ENCODE measurements at regions not wholly inside any gene's neighbourhood (a gene's known extent, or its start where the extent isn't known, plus 50 kb on each side); places are given as distances from the start of the nearest gene placed in this dataset. TPM values are rescaled to one million over a fixed set of nuclear protein-coding genes. Genes with fewer than 3 reads are reported as not detected.

Small RNAs in the stretch of these regions (microRNA-seq; reads per million reads assigned to microRNA genes)
- not detected for gene MIR4771-1 (ENCODE audit: borderline microRNAs expressed, borderline replicate concordance)

All from activated naive CD4-positive, alpha-beta T cell treated with anti-CD3 and anti-CD28 coated beads for 36 hours (primary cell).